ENCODE measurements at regions not wholly inside any gene's neighbourhood (a gene's known extent, or its start where the extent isn't known, plus 50 kb on each side); places are given as distances from the start of the nearest gene placed in this dataset.
"Not testable (repeated sequence)": the region's sequence is repeated elsewhere in the genome, so short reads cannot be mapped to it uniquely, and the experiment has no call there.

- not testable (repeated sequence) for H3K9me2 ChIP-seq (ENCODE audit: insufficient read depth, low read length); H4K20me1 ChIP-seq (ENCODE audit: insufficient read depth); H3K79me2 ChIP-seq (replicated peaks; ENCODE audit: insufficient read depth, low read length); H3K9me3 ChIP-seq (ENCODE audit: low read length); H3K36me3 ChIP-seq (ENCODE audit: insufficient read depth, low read length); H3K27me3 ChIP-seq (ENCODE audit: insufficient read depth, low read depth, low read length); H2AFZ ChIP-seq (ENCODE audit: low read depth, low read length); H3K27ac ChIP-seq (ENCODE audit: low read length); H3K9ac ChIP-seq (ENCODE audit: low read length); H3K4me2 ChIP-seq (ENCODE audit: low read length); H3F3A ChIP-seq (ENCODE audit: insufficient read depth, low read length, poor library complexity, severe bottlenecking); H3K4me3 ChIP-seq (ENCODE audit: low read length)
These were observed 456.8 kb downstream of the RPIA start for GRCh38 chr2:89148256-89148655.

GRCh38 chr2:89151699-89152098 lies 460.2 kb downstream of the RPIA start:
- H3K9me3 ChIP-seq (ENCODE audit: low read length); H3K27ac ChIP-seq (ENCODE audit: low read length); H4K20me1 ChIP-seq (ENCODE audit: insufficient read depth); H3K9me2 ChIP-seq (ENCODE audit: insufficient read depth, low read length); H2AFZ ChIP-seq (ENCODE audit: low read depth, low read length); H3K9ac ChIP-seq (ENCODE audit: low read length); H3K4me2 ChIP-seq (ENCODE audit: low read length); H3K79me2 ChIP-seq (replicated peaks; ENCODE audit: insufficient read depth, low read length); H3K36me3 ChIP-seq (ENCODE audit: insufficient read depth, low read length); H3K27me3 ChIP-seq (ENCODE audit: insufficient read depth, low read depth, low read length); H3K4me3 ChIP-seq (ENCODE audit: low read length); H3F3A ChIP-seq (ENCODE audit: insufficient read depth, low read length, poor library complexity, severe bottlenecking): not testable (repeated sequence)

DNA sequence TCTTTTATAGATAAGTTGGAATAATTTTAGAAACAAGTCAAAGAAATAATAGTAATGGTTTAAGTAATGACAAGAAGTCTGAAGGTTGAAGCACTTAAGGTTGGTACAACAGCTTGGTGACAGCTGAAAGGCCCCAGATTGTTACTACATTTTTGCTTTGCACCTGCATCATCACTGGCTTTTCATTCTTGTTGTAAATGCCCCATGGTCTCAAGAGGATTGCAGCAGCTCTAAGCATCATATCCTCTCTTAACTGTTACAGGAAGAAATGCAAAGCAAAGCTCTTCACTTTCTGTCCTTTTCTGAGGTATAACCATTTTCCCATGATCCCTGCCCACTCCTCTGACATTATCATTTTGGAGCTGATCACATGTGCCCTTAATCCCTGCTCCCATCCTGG lies 461.0 kb downstream of the RPIA start:
- not testable (repeated sequence) for H3K27me3 ChIP-seq (ENCODE audit: insufficient read depth, low read depth, low read length); H4K20me1 ChIP-seq (ENCODE audit: insufficient read depth); H3K9me3 ChIP-seq (ENCODE audit: low read length); H3K9ac ChIP-seq (ENCODE audit: low read length); H3K79me2 ChIP-seq (replicated peaks; ENCODE audit: insufficient read depth, low read length); H3K27ac ChIP-seq (ENCODE audit: low read length); H3F3A ChIP-seq (ENCODE audit: insufficient read depth, low read length, poor library complexity, severe bottlenecking); H2AFZ ChIP-seq (ENCODE audit: low read depth, low read length); H3K4me3 ChIP-seq (ENCODE audit: low read length); H3K36me3 ChIP-seq (ENCODE audit: insufficient read depth, low read length); H3K4me2 ChIP-seq (ENCODE audit: low read length); H3K9me2 ChIP-seq (ENCODE audit: insufficient read depth, low read length)

- not testable (repeated sequence) for H3K27me3 ChIP-seq (ENCODE audit: insufficient read depth, low read depth, low read length); H3K4me2 ChIP-seq (ENCODE audit: low read length); H4K20me1 ChIP-seq (ENCODE audit: insufficient read depth); H3K9me3 ChIP-seq (ENCODE audit: low read length); H3K27ac ChIP-seq (ENCODE audit: low read length); H2AFZ ChIP-seq (ENCODE audit: low read depth, low read length); H3K9ac ChIP-seq (ENCODE audit: low read length); H3K9me2 ChIP-seq (ENCODE audit: insufficient read depth, low read length); H3K36me3 ChIP-seq (ENCODE audit: insufficient read depth, low read length); H3K4me3 ChIP-seq (ENCODE audit: low read length); H3K79me2 ChIP-seq (replicated peaks; ENCODE audit: insufficient read depth, low read length); H3F3A ChIP-seq (ENCODE audit: insufficient read depth, low read length, poor library complexity, severe bottlenecking)
These were observed 461.7 kb downstream of the RPIA start for GRCh38 chr2:89153210-89153609.

GRCh38 chr2:89154247-89154682 lies 462.8 kb downstream of the RPIA start:
- not testable (repeated sequence) for H3K4me3 ChIP-seq (ENCODE audit: low read length); H3K27me3 ChIP-seq (ENCODE audit: insufficient read depth, low read depth, low read length); H4K20me1 ChIP-seq (ENCODE audit: insufficient read depth); H3K9me2 ChIP-seq (ENCODE audit: insufficient read depth, low read length); H3K36me3 ChIP-seq (ENCODE audit: insufficient read depth, low read length); H3K27ac ChIP-seq (ENCODE audit: low read length); H2AFZ ChIP-seq (ENCODE audit: low read depth, low read length); H3K4me2 ChIP-seq (ENCODE audit: low read length); H3K9me3 ChIP-seq (ENCODE audit: low read length); H3F3A ChIP-seq (ENCODE audit: insufficient read depth, low read length, poor library complexity, severe bottlenecking); H3K79me2 ChIP-seq (replicated peaks; ENCODE audit: insufficient read depth, low read length); H3K9ac ChIP-seq (ENCODE audit: low read length)

DNA sequence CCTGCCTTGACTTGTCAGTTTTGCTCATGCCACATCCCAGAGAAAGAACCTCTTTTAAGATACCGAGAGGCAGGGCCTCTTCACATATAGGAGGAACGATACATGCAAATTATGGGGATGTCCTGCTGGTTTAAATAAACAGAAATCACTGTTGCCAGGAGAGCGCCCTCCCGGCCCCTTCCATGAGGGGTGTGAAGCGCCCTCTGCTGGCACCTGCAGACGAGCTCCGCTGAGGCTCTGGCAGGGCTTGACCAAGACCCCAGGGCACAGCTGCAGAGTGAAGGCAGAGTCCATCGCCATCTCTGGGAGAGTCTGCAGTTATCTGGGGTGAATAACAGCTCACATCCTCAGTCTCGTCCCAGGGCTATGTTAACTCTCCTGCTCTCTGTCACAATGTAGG lies 468.8 kb downstream of the RPIA start:
- not testable (repeated sequence) for H3K9ac ChIP-seq (ENCODE audit: low read length); H3K9me2 ChIP-seq (ENCODE audit: insufficient read depth, low read length); H3K27ac ChIP-seq (ENCODE audit: low read length); H3F3A ChIP-seq (ENCODE audit: insufficient read depth, low read length, poor library complexity, severe bottlenecking); H4K20me1 ChIP-seq (ENCODE audit: insufficient read depth); H3K4me2 ChIP-seq (ENCODE audit: low read length); H2AFZ ChIP-seq (ENCODE audit: low read depth, low read length); H3K4me3 ChIP-seq (ENCODE audit: low read length); H3K36me3 ChIP-seq (ENCODE audit: insufficient read depth, low read length); H3K79me2 ChIP-seq (replicated peaks; ENCODE audit: insufficient read depth, low read length); H3K27me3 ChIP-seq (ENCODE audit: insufficient read depth, low read depth, low read length); H3K9me3 ChIP-seq (ENCODE audit: low read length)

DNA sequence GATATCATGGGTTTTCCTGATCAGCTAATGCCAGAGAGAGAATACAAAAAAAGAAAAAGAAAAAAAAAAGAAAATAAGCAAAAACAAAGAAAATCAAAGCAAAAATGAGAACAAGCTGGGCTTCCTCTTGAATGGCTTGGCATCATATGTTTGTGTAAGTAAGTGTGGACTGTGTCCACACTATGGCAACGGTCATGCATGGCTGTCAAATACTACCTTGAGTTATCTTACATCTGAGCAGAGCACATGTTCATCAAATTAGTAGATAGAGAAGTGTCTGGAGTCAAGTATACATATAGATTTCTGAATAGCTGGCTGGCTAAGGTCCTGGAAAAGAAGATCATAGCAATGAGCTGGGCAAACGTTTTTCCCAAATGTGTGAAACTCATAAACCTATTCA lies 470.2 kb downstream of the RPIA start:
- not testable (repeated sequence) for H4K20me1 ChIP-seq (ENCODE audit: insufficient read depth); H3K9me3 ChIP-seq (ENCODE audit: low read length); H3K36me3 ChIP-seq (ENCODE audit: insufficient read depth, low read length); H3K4me3 ChIP-seq (ENCODE audit: low read length); H3K9me2 ChIP-seq (ENCODE audit: insufficient read depth, low read length); H3K4me2 ChIP-seq (ENCODE audit: low read length); H3K9ac ChIP-seq (ENCODE audit: low read length); H3F3A ChIP-seq (ENCODE audit: insufficient read depth, low read length, poor library complexity, severe bottlenecking); H2AFZ ChIP-seq (ENCODE audit: low read depth, low read length); H3K27ac ChIP-seq (ENCODE audit: low read length); H3K27me3 ChIP-seq (ENCODE audit: insufficient read depth, low read depth, low read length); H3K79me2 ChIP-seq (replicated peaks; ENCODE audit: insufficient read depth, low read length)

GRCh38 chr2:89170506-89171173 lies 479.2 kb downstream of the RPIA start:
- not testable (repeated sequence) for H3K36me3 ChIP-seq (ENCODE audit: insufficient read depth, low read length); H3K79me2 ChIP-seq (replicated peaks; ENCODE audit: insufficient read depth, low read length); H3K9me3 ChIP-seq (ENCODE audit: low read length); H3K4me2 ChIP-seq (ENCODE audit: low read length); H3K27me3 ChIP-seq (ENCODE audit: insufficient read depth, low read depth, low read length); H3K4me3 ChIP-seq (ENCODE audit: low read length); H4K20me1 ChIP-seq (ENCODE audit: insufficient read depth); H2AFZ ChIP-seq (ENCODE audit: low read depth, low read length); H3K9ac ChIP-seq (ENCODE audit: low read length); H3K9me2 ChIP-seq (ENCODE audit: insufficient read depth, low read length); H3K27ac ChIP-seq (ENCODE audit: low read length); H3F3A ChIP-seq (ENCODE audit: insufficient read depth, low read length, poor library complexity, severe bottlenecking)
